Hematopoietic multipotent progenitor cell treated with erythropoietin and hydrocortisone succinate and interleukin-3 and kit ligand, for 8 days (in vitro differentiated cells): ENCODE measurements at regions not wholly inside any gene's neighbourhood (a gene's known extent, or its start where the extent isn't known, plus 50 kb on each side); places are given as distances from the start of the nearest gene placed in this dataset.
"Not testable (repeated sequence)": the region's sequence is repeated elsewhere in the genome, so short reads cannot be mapped to it uniquely, and the experiment has no call there.

ENCODE experiments used
- DNase-seq: peaks from one replicate; pipeline ENCODE4 v3.0.0-alpha.2; 2015

DNA sequence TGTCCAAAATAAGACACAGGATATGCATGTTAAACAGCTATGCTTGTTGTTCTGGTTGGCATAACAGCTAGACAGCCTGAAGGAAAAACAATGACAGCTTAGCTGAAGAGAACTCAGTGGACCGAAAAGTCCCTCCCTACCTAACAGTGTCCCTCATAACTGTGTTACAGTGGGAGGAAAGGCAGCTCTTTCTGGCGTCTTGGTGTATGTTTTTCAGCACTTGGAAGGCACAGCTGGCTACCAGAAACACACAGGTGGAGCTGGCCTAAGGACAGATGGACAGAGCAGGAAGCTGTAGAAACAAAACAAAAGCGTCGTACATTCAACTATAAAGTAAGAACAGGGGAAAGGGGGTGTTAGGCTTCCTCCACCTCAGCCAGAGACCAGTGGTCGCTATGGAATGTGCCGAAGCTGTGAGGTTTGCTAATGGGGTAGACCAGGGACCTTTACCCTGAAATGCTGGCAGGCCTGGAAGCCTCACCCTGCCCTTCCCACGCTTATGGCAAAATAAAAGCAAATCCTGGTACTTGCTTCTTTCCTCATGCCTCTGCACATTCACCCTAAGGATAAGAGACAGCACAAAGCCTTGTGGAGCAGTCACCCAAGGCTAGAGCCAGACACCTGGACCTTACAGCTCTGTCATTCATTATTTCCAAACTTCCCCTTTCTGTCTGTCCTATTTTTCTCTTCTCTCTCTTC lies 103.5 kb upstream of the TRIB2 start:
- no peak for DNase-seq

GRCh38 chr2:12615509-12615908 lies 101.2 kb upstream of the TRIB2 start:
- DNase-seq, result no peak

- DNase-seq, result no peak
These were observed 100.1 kb upstream of the TRIB2 start for GRCh38 chr2:12616456-12617156.

GRCh38 chr2:12617366-12617765 lies 99.4 kb upstream of the TRIB2 start:
- DNase-seq, result no peak

DNA sequence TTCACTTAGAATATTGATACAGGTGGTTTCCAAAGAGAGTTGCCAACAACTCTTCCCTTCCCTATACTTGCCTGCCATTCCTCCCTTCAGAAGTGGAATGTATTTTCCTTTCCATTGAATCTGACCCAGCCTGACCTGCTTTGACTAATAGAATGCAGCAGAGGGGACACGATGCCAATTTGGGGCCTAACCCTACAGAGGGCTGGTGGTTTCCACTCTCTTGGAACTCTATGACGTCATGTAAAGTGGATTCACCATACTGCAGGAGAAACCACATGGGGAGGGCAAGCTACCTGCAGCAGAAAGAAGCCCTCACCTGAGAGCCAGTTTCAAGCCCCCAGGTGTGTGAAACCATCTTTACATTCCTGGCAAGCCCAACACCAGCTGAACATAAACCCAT lies 98.9 kb upstream of the TRIB2 start:
- no peak for DNase-seq

DNA sequence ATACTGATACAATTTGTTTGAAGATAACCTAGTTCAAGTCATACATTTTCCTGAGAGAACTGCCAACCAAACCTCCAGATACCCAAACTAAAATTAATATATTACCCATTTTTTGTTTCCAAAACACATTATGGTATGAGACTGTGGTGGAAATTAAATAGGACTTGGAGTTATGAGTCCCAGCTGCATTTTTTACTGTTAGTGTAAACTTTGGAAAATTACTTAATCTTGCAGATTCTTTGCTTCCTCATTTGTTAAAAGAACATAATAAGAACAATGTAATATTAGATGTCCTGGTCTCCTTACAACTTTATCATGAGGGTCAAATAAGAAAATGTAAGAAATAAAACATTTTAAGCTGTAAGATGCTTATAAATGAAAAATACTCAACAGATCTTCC lies 98.2 kb upstream of the TRIB2 start:
- no peak for DNase-seq

DNA sequence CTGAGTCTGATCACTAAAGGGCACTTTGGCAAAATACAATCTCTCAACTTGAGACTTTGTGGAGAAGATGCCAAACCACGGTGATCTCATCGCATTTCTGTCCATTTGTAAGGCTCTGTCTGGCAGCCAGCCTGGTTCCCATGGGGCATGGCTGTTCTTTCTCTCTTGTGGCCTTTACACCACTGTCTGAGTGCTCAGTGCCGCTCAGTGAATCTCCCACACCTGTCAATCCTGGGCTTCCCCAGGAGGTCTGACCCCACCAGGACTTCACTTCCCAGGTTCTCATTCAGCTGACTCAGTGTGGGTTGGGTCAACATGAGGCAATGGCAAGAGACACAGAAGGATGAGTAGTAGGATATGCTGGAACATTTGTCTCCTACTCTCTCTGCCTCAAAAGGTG lies 96.8 kb upstream of the TRIB2 start:
- DNase-seq, result peak; percentile 33

- no peak for DNase-seq
These were observed 96.0 kb upstream of the TRIB2 start for GRCh38 chr2:12620759-12621158.

- DNase-seq, result no peak
These were observed 93.7 kb upstream of the TRIB2 start for GRCh38 chr2:12623051-12623450.

GRCh38 chr2:12624384-12624783 lies 92.4 kb upstream of the TRIB2 start:
- DNase-seq, result no peak

DNA sequence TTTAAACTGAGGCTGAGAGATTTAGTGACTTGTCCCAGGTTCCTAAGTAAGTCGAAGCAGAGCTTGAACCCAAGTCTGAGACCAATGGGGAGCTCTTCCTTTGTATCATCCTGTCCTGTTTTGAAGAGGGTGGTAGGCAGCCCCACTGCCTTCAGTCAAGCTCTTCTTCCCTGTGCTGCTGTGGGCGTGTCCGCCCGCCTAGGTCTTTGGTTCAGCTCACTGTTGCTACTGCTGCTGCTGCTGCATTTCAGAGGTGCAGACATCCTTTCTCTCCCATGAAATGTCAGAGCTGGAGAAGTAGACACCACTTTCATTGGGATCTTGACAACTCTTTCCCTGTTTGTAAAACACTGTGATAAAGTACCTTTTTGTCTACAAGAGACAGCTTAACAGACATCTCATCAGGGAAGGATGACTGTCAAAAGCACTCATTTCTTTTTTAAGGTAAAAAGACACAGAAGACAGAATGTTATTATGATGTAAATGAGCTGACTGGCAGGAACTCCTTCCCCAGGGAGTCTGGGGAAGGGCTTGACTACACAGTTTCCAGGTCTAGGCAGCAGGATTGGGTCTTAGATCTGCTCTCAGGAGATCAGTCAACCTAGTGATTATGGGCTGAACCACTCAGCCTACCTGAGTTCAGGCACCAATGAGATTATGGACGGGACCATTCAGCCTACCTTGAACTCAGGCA lies 91.7 kb upstream of the TRIB2 start:
- DNase-seq, result no peak

DNA sequence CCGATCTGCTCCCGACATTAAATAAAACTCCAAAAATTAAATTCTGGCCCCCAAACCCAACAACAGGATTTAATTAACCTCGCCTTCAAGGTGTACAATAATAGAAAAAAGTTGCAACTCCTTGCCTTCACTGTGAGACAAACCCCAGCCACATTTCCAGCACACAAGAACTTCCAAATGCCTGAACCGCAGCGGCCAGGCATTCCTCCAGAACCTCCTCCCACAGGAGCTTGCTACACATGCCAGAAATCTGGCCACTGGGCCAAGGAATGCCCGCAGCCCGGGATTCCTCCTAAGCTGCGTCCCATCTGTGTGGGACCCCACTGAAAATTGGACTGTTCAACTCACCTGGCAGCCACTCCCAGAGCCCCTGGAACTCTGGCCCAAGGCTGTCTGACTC lies 88.2 kb upstream of the TRIB2 start:
- not testable (repeated sequence) for DNase-seq

DNA sequence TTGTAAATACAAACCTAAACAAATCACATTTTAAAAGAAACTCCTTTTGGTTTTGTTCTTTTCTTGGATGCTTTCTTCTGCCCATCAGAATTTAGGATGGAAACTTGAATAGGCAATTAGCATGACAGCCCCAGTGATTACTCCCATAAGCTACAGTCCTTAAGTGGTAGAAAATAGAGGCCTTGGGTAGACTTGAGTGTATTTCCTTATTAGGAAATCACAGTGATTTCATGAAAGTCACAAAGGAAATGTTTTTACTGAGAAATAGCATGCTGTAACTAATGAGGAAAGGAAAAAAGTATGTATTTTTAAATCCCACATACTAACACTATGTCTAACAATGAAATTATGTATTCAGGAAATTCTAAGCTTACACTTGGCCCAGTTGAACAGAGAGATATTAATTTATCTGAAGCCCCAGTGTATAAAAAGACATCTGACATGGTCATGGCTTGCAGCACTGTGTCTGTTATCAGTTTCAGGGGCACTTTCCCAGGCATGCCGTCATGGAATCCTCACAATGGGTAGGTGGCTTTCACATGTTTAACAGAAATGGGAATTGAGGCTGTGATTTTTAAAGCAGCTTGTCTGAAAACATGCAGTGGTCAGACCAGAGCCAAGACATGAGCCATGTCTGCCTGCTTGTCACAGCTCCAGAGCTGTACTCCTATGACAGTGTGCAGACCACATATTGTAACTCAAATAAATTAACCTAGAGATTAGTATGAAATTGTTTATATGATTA lies 79.7 kb upstream of the TRIB2 start:
- DNase-seq, result no peak

- no peak for DNase-seq
These were observed 79.0 kb upstream of the TRIB2 start for GRCh38 chr2:12637754-12638153.

DNA sequence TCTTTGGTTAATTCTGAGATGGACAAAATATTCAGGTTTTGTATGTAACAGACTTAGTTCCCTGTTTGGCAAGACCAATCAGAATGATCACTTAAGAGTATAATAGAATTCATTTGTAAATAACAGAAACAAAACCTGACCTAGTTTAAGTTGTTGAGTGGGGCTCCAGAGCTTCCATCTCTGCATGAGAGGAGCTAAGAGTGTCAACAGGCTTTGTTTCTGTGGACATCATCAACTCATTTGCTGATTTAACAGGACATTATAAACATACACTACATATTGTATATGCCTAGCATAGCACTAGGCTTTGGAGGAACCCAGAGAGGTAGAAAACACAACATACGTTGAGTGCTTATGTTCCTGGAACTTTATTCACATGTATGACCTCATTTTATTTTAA lies 75.3 kb upstream of the TRIB2 start:
- DNase-seq, result no peak

GRCh38 chr2:12642332-12642731 lies 74.4 kb upstream of the TRIB2 start:
- DNase-seq, result no peak

- no peak for DNase-seq
These were observed 73.9 kb upstream of the TRIB2 start for GRCh38 chr2:12642859-12643258.

GRCh38 chr2:12649602-12650400 lies 66.9 kb upstream of the TRIB2 start:
- DNase-seq, result no peak

GRCh38 chr2:12651641-12652040 lies 65.1 kb upstream of the TRIB2 start:
- no peak for DNase-seq

- DNase-seq, result no peak
These were observed 64.0 kb upstream of the TRIB2 start for GRCh38 chr2:12652723-12653122.

DNA sequence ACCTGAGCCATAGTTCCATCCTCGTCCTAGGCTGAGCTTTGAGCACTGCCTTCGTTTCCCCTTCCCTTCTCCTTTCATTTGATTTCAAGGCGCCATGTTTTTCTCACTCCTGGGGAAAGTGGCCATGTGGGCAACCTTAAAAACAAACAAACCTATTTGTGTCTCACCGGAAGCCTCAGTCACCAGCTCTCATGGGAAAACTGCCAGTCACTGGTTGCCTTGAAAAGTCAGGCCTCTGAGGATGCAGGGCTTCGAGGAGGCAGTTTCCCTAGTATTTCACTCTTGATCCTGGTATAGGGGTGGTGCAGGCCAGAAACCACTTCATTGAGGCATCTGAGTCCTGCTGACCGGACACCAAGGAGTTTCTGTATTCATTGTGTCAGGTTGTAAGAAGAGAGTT lies 59.2 kb upstream of the TRIB2 start:
- DNase-seq, result no peak

- no peak for DNase-seq
These were observed 58.3 kb upstream of the TRIB2 start for GRCh38 chr2:12658310-12658945.
